Testis (tissue), 2 donors: ENCODE measurements at regions not wholly inside any gene's neighbourhood (a gene's known extent, or its start where the extent isn't known, plus 50 kb on each side); places are given as distances from the start of the nearest gene placed in this dataset.
"Not testable (repeated sequence)": the region's sequence is repeated elsewhere in the genome, so short reads cannot be mapped to it uniquely, and the experiment has no call there.

ENCODE experiments used
- DNase-seq: peaks from one replicate; pipeline ENCODE4 v3.0.0-alpha.2; 2019
- H3K27ac ChIP-seq, 2 donors: fragments of 200-600 bp; sonication (generic); one replicate each; pipeline ENCODE4 v1.5.1; 2019
- H3K27me3 ChIP-seq: fragments of 200-600 bp; sonication (generic); one replicate; pipeline ENCODE4 v1.5.1; 2019
- H3K36me3 ChIP-seq: fragments of 200-600 bp; sonication (generic); one replicate; pipeline ENCODE4 v1.5.1; 2017; ENCODE audit warnings: low read depth; ENCODE audit errors: missing control alignments
- H3K4me1 ChIP-seq: fragments of 200-600 bp; sonication (generic); one replicate; pipeline ENCODE4 v1.5.1; 2019
- H3K4me3 ChIP-seq, 2 donors: fragments of 200-600 bp; sonication (generic); one replicate each; pipeline ENCODE4 v1.5.1; 2017 to 2019
- H3K9me3 ChIP-seq: fragments of 200-600 bp; sonication (generic); one replicate; pipeline ENCODE4 v1.5.1; 2017
- CTCF ChIP-seq, 3 experiments: fragments of 450-650 bp in 2 of 3; fragments of 200-600 bp in 1 of 3; sonication (generic) in 1 of 3; IDR thresholded peaks; one replicate each; pipeline ENCODE4 v1.5.1; 2016 to 2019; ENCODE audit warnings: antibody characterized with exemption in 3 of 3, mild to moderate bottlenecking in 2 of 3, moderate library complexity in 1 of 3
- POLR2A ChIP-seq: fragments of 450-650 bp; IDR thresholded peaks from one replicate; pipeline ENCODE4 v1.6.1; 2017; ENCODE audit warnings: antibody characterized with exemption, mild to moderate bottlenecking, moderate library complexity
- WGBS, 2 donors: methylation state at CpG; one replicate each; pipeline ENCODE4 v1.1.5; 2018; 5-methylcytosine and 5-hydroxymethylcytosine counted together
- intact Hi-C: fragments of 100-400 bp; cut with DNase I; formaldehyde crosslinking; loops from one replicate; pipeline ENCODE4 v1.15.1; 2023; ENCODE audit warnings: low total_unique reads

GRCh38 chr1:229169399-229169798 lies 101.5 kb upstream of the RAB4A start:
- Histone ChIP-seq H3K36me3 (no peaks in the 10 kb centered on the region), H3K9me3 (no peaks in the 10 kb centered on the region), H3K27ac (no peak overlapping the region), H3K4me1 (peaks cover 9% of the 10 kb centered on the region), H3K27me3 (no peaks in the 10 kb centered on the region), H3K4me3 (no peak overlapping the region)
- WGBS, 2 donors, result 29 to 55% methylated on average over 1 of the region's 1 CpG
- no peak for TF ChIP-seq POLR2A
- no peak for DNase-seq
- intact Hi-C loops, result no loop called here

GRCh38 chr1:229170274-229170673 lies 100.6 kb upstream of the RAB4A start:
- Histone ChIP-seq H3K27ac (no peak overlapping the region), H3K36me3 (no peaks in the 10 kb centered on the region), H3K27me3 (no peaks in the 10 kb centered on the region), H3K4me3 (no peak overlapping the region), H3K4me1 (peaks cover 9% of the 10 kb centered on the region), H3K9me3 (no peaks in the 10 kb centered on the region)
- WGBS, 2 donors, result 67 to 77% methylated on average over 3 to 12 of the region's 12 CpGs
- no peak for DNase-seq
- intact Hi-C loops, result no loop called here
- TF ChIP-seq POLR2A (no peak), CTCF (IDR thresholded peaks at IDR 0.05) (no peak)

- TF ChIP-seq POLR2A, result no peak
- no peaks in the 10 kb centered on the region for H3K36me3 ChIP-seq
- H3K9me3 ChIP-seq, result no peaks in the 10 kb centered on the region
- H3K4me3 ChIP-seq, result no peak overlapping the region
- intact Hi-C loops, result no loop called here
- no peak overlapping the region for H3K27ac ChIP-seq
- no peak for DNase-seq
- peaks cover 9% of the 10 kb centered on the region for H3K4me1 ChIP-seq
- no peaks in the 10 kb centered on the region for H3K27me3 ChIP-seq
- WGBS, 2 donors, result 78 to 90% methylated on average over 8 of the region's 8 CpGs
Measured at GRCh38 chr1:229170778-229171505, 100.0 kb upstream of the RAB4A start.

- WGBS, 2 donors, result 65 to 66% methylated on average over 4 of the region's 4 CpGs
- H3K9me3 ChIP-seq, result no peaks in the 10 kb centered on the region
- H3K4me3 ChIP-seq, result no peak overlapping the region
- H3K27ac ChIP-seq, result no peak overlapping the region
- TF ChIP-seq POLR2A (no peak), CTCF (IDR thresholded peaks at IDR 0.05) (no peak)
- H3K4me1 ChIP-seq, result peaks cover 12% of the 10 kb centered on the region
- DNase-seq, result no peak
- H3K27me3 ChIP-seq, result no peaks in the 10 kb centered on the region
- intact Hi-C loops, result no loop called here
- no peaks in the 10 kb centered on the region for H3K36me3 ChIP-seq
Measured at GRCh38 chr1:229171934-229172333, 99.0 kb upstream of the RAB4A start.

- WGBS, 2 donors, result 76 to 80% methylated on average over 14 of the region's 14 CpGs
- DNase-seq, H3K27me3 ChIP-seq, H3K36me3 ChIP-seq, intact Hi-C loops, H3K4me3 ChIP-seq, H3K27ac ChIP-seq, H3K9me3 ChIP-seq: not testable (repeated sequence)
- H3K4me1 ChIP-seq, result peaks cover 12% of the 10 kb centered on the region
Measured at GRCh38 chr1:229173491-229174476, 97.1 kb upstream of the RAB4A start.

GRCh38 chr1:229175297-229175696 lies 95.6 kb upstream of the RAB4A start:
- intact Hi-C loops, result not testable (repeated sequence)

GRCh38 chr1:229176457-229176856 lies 94.5 kb upstream of the RAB4A start:
- H3K9me3 ChIP-seq, intact Hi-C loops, H3K4me3 ChIP-seq, H3K27me3 ChIP-seq, DNase-seq, H3K4me1 ChIP-seq, H3K27ac ChIP-seq, H3K36me3 ChIP-seq: not testable (repeated sequence)
- WGBS, 2 donors, result 45 to 56% methylated on average over 4 to 6 of the region's 6 CpGs

More at GRCh38 chr1:229175297-229175696, 95.6 kb upstream of the RAB4A start:
- H3K4me3 ChIP-seq, H3K27me3 ChIP-seq, H3K4me1 ChIP-seq, H3K27ac ChIP-seq, H3K9me3 ChIP-seq, DNase-seq, H3K36me3 ChIP-seq: not testable (repeated sequence)
- WGBS, 2 donors, result 93 to 97% methylated on average over 11 of the region's 11 CpGs
